ENCODE measurements at regions not wholly inside any gene's neighbourhood (a gene's known extent, or its start where the extent isn't known, plus 50 kb on each side); places are given as distances from the start of the nearest gene placed in this dataset.
"Not testable (repeated sequence)": the region's sequence is repeated elsewhere in the genome, so short reads cannot be mapped to it uniquely, and the experiment has no call there.

DNA sequence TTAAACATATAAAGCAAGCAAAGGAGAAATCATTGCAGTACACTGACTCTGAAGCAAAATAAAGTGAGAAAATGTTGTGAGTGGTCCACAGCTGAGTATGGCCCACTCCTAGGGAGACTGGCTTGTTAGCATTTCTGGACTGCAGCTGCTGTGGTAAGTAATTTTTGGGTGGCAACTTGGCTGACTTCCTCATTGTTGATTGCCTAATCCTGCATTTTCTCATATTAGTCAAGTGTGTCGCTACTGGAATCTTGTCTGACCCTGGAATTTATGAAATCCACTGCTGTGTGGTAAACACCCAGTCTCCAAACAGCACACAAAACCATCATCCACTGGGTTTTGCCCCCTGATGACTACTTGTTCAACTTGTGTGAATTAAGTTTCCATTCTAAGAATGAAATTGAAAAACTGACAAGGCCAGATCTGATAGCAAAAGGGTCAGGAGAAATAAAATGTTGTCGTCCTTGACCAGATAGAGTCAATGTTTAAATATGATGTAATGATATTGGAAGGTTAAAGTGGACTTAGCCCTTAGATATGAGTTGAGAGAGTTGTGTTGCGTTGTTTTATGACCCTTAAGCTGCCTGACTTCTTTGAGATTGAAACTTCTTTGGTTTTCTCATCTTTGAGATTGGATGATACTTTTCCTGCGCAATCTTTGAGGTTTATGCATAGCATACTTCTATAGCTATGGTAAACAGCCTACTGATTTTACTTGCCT lies 106.6 kb upstream of the SEC22B start:
- TF ChIP-seq EP300 (conservative IDR thresholded peaks at IDR 0.05; ENCODE audit: poor library complexity, severe bottlenecking); MXI1 (conservative IDR thresholded peaks at IDR 0.05; ENCODE audit: poor library complexity, severe bottlenecking); EZH2 (IDR thresholded peaks at IDR 0.05; ENCODE audit: borderline replicate concordance, insufficient read depth, low read length, poor library complexity, severe bottlenecking); REST (IDR thresholded peaks at IDR 0.05; ENCODE audit: borderline replicate concordance): not testable (repeated sequence)
- TF ChIP-seq, protein P1, sequence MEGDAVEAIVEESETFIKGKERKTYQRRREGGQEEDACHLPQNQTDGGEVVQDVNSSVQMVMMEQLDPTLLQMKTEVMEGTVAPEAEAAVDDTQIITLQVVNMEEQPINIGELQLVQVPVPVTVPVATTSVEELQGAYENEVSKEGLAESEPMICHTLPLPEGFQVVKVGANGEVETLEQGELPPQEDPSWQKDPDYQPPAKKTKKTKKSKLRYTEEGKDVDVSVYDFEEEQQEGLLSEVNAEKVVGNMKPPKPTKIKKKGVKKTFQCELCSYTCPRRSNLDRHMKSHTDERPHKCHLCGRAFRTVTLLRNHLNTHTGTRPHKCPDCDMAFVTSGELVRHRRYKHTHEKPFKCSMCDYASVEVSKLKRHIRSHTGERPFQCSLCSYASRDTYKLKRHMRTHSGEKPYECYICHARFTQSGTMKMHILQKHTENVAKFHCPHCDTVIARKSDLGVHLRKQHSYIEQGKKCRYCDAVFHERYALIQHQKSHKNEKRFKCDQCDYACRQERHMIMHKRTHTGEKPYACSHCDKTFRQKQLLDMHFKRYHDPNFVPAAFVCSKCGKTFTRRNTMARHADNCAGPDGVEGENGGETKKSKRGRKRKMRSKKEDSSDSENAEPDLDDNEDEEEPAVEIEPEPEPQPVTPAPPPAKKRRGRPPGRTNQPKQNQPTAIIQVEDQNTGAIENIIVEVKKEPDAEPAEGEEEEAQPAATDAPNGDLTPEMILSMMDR (IDR thresholded peaks at IDR 0.05; ENCODE audit: poor library complexity, severe bottlenecking) = not testable (repeated sequence)
